Testis (tissue), 2 donors: ENCODE measurements at regions not wholly inside any gene's neighbourhood (a gene's known extent, or its start where the extent isn't known, plus 50 kb on each side); places are given as distances from the start of the nearest gene placed in this dataset.

Experiments used
- DNase-seq: peaks from one replicate; pipeline ENCODE4 v3.0.0-alpha.2; 2019
- H3K27ac ChIP-seq, 2 donors: fragments of 200-600 bp; sonication (generic); one replicate each; pipeline ENCODE4 v1.5.1; 2019
- H3K27me3 ChIP-seq: fragments of 200-600 bp; sonication (generic); one replicate; pipeline ENCODE4 v1.5.1; 2019
- H3K36me3 ChIP-seq: fragments of 200-600 bp; sonication (generic); one replicate; pipeline ENCODE4 v1.5.1; 2017; ENCODE audit warnings: low read depth; ENCODE audit errors: missing control alignments
- H3K4me1 ChIP-seq: fragments of 200-600 bp; sonication (generic); one replicate; pipeline ENCODE4 v1.5.1; 2019
- H3K4me3 ChIP-seq, 2 donors: fragments of 200-600 bp; sonication (generic); one replicate each; pipeline ENCODE4 v1.5.1; 2017 to 2019
- H3K9me3 ChIP-seq: fragments of 200-600 bp; sonication (generic); one replicate; pipeline ENCODE4 v1.5.1; 2017
- POLR2A ChIP-seq: fragments of 450-650 bp; IDR thresholded peaks from one replicate; pipeline ENCODE4 v1.6.1; 2017; ENCODE audit warnings: antibody characterized with exemption, mild to moderate bottlenecking, moderate library complexity
- WGBS, 2 donors: methylation state at CpG; one replicate each; pipeline ENCODE4 v1.1.5; 2018; 5-methylcytosine and 5-hydroxymethylcytosine counted together
- intact Hi-C: fragments of 100-400 bp; cut with DNase I; formaldehyde crosslinking; loops from one replicate; pipeline ENCODE4 v1.15.1; 2023; ENCODE audit warnings: low total_unique reads
- TF ChIP-seq, protein P1 (sequence below), 3 experiments: fragments of 450-650 bp in 2 of 3; fragments of 200-600 bp in 1 of 3; sonication (generic) in 1 of 3; IDR thresholded peaks; one replicate each; pipeline ENCODE4 v1.5.1; 2016 to 2019; ENCODE audit warnings: antibody characterized with exemption in 3 of 3, mild to moderate bottlenecking in 2 of 3, moderate library complexity in 1 of 3

DNA sequence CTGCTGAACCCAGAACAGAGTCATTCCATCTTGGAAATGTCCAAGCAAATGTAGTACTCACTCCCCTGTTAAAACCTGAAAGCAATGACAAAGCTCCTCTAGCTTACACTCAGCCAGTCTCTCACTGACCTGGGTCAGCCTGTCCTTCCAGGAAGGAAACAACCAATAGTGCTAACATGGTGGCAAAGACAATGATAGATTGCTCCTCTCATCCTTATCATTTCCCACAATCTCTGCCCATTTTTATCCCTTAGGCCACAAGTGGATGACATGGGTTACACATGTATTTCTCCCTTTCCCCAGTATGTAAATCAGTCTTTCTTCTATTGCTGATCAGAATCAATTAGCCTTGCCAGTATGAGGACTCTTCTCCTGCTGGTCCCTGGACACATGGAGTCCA, 154.6 kb upstream of the SESN3 start:
- H3K27ac ChIP-seq: no peak overlapping the region
- intact Hi-C loops: no loop called here
- H3K36me3 ChIP-seq: no peaks in the 10 kb centered on the region
- TF ChIP-seq, protein P1, sequence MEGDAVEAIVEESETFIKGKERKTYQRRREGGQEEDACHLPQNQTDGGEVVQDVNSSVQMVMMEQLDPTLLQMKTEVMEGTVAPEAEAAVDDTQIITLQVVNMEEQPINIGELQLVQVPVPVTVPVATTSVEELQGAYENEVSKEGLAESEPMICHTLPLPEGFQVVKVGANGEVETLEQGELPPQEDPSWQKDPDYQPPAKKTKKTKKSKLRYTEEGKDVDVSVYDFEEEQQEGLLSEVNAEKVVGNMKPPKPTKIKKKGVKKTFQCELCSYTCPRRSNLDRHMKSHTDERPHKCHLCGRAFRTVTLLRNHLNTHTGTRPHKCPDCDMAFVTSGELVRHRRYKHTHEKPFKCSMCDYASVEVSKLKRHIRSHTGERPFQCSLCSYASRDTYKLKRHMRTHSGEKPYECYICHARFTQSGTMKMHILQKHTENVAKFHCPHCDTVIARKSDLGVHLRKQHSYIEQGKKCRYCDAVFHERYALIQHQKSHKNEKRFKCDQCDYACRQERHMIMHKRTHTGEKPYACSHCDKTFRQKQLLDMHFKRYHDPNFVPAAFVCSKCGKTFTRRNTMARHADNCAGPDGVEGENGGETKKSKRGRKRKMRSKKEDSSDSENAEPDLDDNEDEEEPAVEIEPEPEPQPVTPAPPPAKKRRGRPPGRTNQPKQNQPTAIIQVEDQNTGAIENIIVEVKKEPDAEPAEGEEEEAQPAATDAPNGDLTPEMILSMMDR (IDR thresholded peaks at IDR 0.05): no peak
- no peak for TF ChIP-seq POLR2A
- no peaks in the 10 kb centered on the region for H3K27me3 ChIP-seq
- no peaks in the 10 kb centered on the region for H3K9me3 ChIP-seq
- no peak overlapping the region for H3K4me3 ChIP-seq
- DNase-seq: no peak
- no peaks in the 10 kb centered on the region for H3K4me1 ChIP-seq

GRCh38 chr11:95379479-95379878, 148.5 kb upstream of the SESN3 start:
- Histone ChIP-seq H3K27ac (no peak overlapping the region), H3K36me3 (no peaks in the 10 kb centered on the region), H3K27me3 (no peaks in the 10 kb centered on the region), H3K9me3 (no peaks in the 10 kb centered on the region), H3K4me1 (no peaks in the 10 kb centered on the region), H3K4me3 (no peak overlapping the region)
- intact Hi-C loops: no loop called here
- TF ChIP-seq, protein P1 (IDR thresholded peaks at IDR 0.05): no peak
- no peak for TF ChIP-seq POLR2A
- no peak for DNase-seq

GRCh38 chr11:95378789-95379188, 147.8 kb upstream of the SESN3 start:
- Histone ChIP-seq H3K4me3 (no peak overlapping the region), H3K4me1 (no peaks in the 10 kb centered on the region), H3K36me3 (no peaks in the 10 kb centered on the region), H3K27me3 (no peaks in the 10 kb centered on the region), H3K27ac (no peak overlapping the region), H3K9me3 (no peaks in the 10 kb centered on the region)
- 88 to 93% methylated on average over 1 of the region's 1 CpG for WGBS, 2 donors
- no peak for DNase-seq
- TF ChIP-seq, protein P1 (IDR thresholded peaks at IDR 0.05): no peak
- TF ChIP-seq POLR2A: no peak
- intact Hi-C loops: no loop called here

DNA sequence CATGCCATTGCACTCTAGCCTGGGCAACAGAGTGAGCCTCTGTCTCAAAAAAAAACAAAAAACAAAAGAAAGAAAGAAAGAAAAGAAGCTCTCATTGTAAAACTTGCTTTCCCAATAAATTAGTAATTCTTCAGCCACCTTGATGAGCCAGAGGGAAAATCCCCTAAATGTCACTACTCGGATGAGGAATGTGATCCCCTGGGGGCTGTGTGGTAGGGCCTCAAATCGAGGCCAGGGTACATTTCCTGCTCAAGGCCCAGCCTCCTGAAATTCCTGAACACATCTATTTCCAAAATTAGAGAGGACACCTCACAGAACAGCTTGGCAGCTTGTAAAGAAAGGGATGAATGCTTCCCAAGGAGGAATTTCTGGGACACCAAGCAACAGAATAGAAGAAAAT, 147.1 kb upstream of the SESN3 start:
- 25 to 49% methylated on average over 2 of the region's 2 CpGs for WGBS, 2 donors
- H3K27ac ChIP-seq: no peak overlapping the region
- H3K9me3 ChIP-seq: no peaks in the 10 kb centered on the region
- no peak overlapping the region for H3K4me3 ChIP-seq
- intact Hi-C loops: no loop called here
- TF ChIP-seq POLR2A: no peak
- TF ChIP-seq, protein P1 (IDR thresholded peaks at IDR 0.05): no peak
- H3K4me1 ChIP-seq: no peaks in the 10 kb centered on the region
- H3K27me3 ChIP-seq: no peaks in the 10 kb centered on the region
- H3K36me3 ChIP-seq: no peaks in the 10 kb centered on the region
- DNase-seq: no peak

DNA sequence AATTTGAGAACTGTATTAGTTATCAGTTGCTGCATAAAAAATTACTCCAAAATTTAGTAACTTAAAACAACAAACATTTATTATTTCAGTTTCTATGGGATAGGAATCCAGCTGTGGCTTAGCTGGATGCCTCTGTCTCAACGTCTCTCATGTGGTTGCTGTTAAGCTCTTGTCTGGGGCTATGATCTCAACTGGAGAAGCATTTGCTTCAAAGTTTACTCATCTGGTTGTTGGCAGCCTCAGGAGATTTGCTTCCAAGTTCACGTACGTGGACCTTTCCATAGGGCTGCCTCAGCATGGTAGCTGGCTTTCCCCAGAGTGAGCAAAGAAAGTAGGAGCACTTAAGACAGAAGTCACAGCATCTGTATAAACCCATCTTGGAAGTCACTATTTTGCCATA, 144.9 kb upstream of the SESN3 start:
- no peak for TF ChIP-seq POLR2A
- TF ChIP-seq, protein P1 (IDR thresholded peaks at IDR 0.05): no peak
- H3K36me3 ChIP-seq: no peaks in the 10 kb centered on the region
- H3K27me3 ChIP-seq: no peaks in the 10 kb centered on the region
- 65 to 85% methylated on average over 3 of the region's 3 CpGs for WGBS, 2 donors
- no peak overlapping the region for H3K27ac ChIP-seq
- no peak overlapping the region for H3K4me3 ChIP-seq
- H3K9me3 ChIP-seq: no peaks in the 10 kb centered on the region
- intact Hi-C loops: no loop called here
- H3K4me1 ChIP-seq: no peaks in the 10 kb centered on the region
- no peak for DNase-seq
